ENCODE measurements at regions not wholly inside any gene's neighbourhood (a gene's known extent, or its start where the extent isn't known, plus 50 kb on each side); places are given as distances from the start of the nearest gene placed in this dataset.
"Not testable (repeated sequence)": the region's sequence is repeated elsewhere in the genome, so short reads cannot be mapped to it uniquely, and the experiment has no call there.

- TF ChIP-seq CTCF (IDR thresholded peaks at IDR 0.05) (no peak), POLR2A (IDR thresholded peaks at IDR 0.05) (no peak)
- Histone ChIP-seq H3K4me3 (no peak overlapping the region), H3K4me1 (no peaks in the 10 kb centered on the region), H3K27ac (no peak overlapping the region), H3K27me3 (no peaks in the 10 kb centered on the region), H3K36me3 (no peaks in the 10 kb centered on the region), H3K9me3 (no peaks in the 10 kb centered on the region)
- DNase-seq, result no peak
- WGBS, 2 donors, result 87 to 95% methylated on average over 1 of the region's 1 CpG
- intact Hi-C loops (cut with DNase I), result no loop called here
Measured at GRCh38 chr2:150802635-150803034, 315.2 kb upstream of the RND3 start.

- H3K27ac ChIP-seq; DNase-seq; H3K4me1 ChIP-seq; H3K36me3 ChIP-seq; H3K4me3 ChIP-seq; intact Hi-C loops (cut with DNase I); H3K9me3 ChIP-seq; H3K27me3 ChIP-seq: not testable (repeated sequence)
- 59 to 87% methylated on average over 3 of the region's 3 CpGs for WGBS, 2 donors
Measured at GRCh38 chr2:150796236-150796635, 308.8 kb upstream of the RND3 start.

- Histone ChIP-seq H3K27ac (no peak overlapping the region), H3K27me3 (no peaks in the 10 kb centered on the region), H3K4me3 (no peak overlapping the region), H3K36me3 (no peaks in the 10 kb centered on the region), H3K9me3 (peaks cover 0 to 4% (median 0%) of the 10 kb centered on the region in 3 donors), H3K4me1 (no peaks in the 10 kb centered on the region)
- TF ChIP-seq POLR2A (IDR thresholded peaks at IDR 0.05), result no peak
- no peak for TF ChIP-seq CTCF (IDR thresholded peaks at IDR 0.05)
- intact Hi-C loops (cut with DNase I), result no loop called here
- no peak for DNase-seq
- 100% methylated on average over 1 of the region's 3 CpGs; no CpG with 5 or more reads in 1 of the 2 donors for WGBS, 2 donors
Measured at GRCh38 chr2:150792780-150793300, 305.4 kb upstream of the RND3 start.

- TF ChIP-seq CTCF (IDR thresholded peaks at IDR 0.05) (no peak), POLR2A (IDR thresholded peaks at IDR 0.05) (no peak)
- H3K27me3 ChIP-seq, result no peaks in the 10 kb centered on the region
- no peaks in the 10 kb centered on the region for H3K4me1 ChIP-seq
- intact Hi-C loops (cut with DNase I), result no loop called here
- no peak overlapping the region for H3K27ac ChIP-seq
- DNase-seq, result no peak
- no peak overlapping the region for H3K4me3 ChIP-seq
- peaks cover 0 to 4% (median 0%) of the 10 kb centered on the region in 3 donors for H3K9me3 ChIP-seq
- no peaks in the 10 kb centered on the region for H3K36me3 ChIP-seq
Measured at GRCh38 chr2:150791567-150791966, 304.1 kb upstream of the RND3 start.

- H3K36me3 ChIP-seq, result no peaks in the 10 kb centered on the region
- H3K4me3 ChIP-seq, result no peak overlapping the region
- 89 to 91% methylated on average over 2 of the region's 2 CpGs for WGBS, 2 donors
- no peak for DNase-seq
- H3K4me1 ChIP-seq, result no peaks in the 10 kb centered on the region
- H3K27me3 ChIP-seq, result no peaks in the 10 kb centered on the region
- H3K9me3 ChIP-seq, result peaks cover 0 to 4% (median 0%) of the 10 kb centered on the region in 3 donors
- intact Hi-C loops (cut with DNase I), result no loop called here
- TF ChIP-seq CTCF (IDR thresholded peaks at IDR 0.05), result no peak
- TF ChIP-seq POLR2A (IDR thresholded peaks at IDR 0.05), result no peak
- H3K27ac ChIP-seq, result no peak overlapping the region
Measured at GRCh38 chr2:150789376-150789905, 302.0 kb upstream of the RND3 start.

All from esophagus squamous epithelium (tissue), 5 donors.